IPS-NIHi11 (cell line): ENCODE measurements at regions not wholly inside any gene's neighbourhood (a gene's known extent, or its start where the extent isn't known, plus 50 kb on each side); places are given as distances from the start of the nearest gene placed in this dataset.

Experiments used
- DNase-seq: peaks from one replicate; pipeline ENCODE4 v3.0.0; 2012; ENCODE audit warnings: mixed read lengths, low spot score

DNA sequence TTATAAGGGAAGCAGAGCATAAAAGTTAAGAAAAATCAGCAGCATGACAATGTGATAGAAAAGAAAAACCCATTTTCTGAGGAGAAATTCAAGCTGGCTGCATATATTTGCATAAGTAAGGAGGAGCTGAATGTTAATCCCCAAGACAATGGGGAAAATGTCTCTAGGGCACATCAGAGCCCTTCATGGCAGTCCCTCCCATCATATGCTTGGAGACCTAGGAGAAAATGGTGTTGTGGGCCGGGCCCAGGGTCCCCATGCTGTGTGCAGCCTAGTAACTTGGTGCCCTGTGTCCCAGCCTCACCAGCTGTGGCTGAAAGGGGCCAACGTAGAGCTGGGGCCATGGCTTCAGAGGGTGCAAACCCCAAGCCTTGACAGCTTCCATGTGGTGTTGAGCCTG, 100.6 kb upstream of the PLPPR4 start:
- DNase-seq, result no peak

DNA sequence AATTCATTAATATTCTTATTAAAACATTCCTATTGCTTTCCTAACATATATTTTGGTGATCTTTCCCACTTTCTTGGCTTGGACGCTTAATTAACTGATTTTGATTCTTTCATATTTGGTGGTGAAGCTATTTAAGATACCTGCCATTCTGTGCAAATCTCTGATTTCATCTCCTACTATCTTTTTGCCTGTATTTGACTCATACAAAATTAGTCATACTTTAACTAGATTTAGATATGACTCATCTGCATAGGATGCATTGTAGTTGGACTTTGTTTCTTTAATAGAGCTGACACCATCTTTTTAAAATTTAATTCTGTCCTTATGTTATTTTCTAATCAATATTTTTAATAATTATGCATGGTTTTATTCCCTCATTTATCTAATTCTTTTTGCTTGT, 93.8 kb upstream of the PLPPR4 start:
- DNase-seq, result no peak

DNA sequence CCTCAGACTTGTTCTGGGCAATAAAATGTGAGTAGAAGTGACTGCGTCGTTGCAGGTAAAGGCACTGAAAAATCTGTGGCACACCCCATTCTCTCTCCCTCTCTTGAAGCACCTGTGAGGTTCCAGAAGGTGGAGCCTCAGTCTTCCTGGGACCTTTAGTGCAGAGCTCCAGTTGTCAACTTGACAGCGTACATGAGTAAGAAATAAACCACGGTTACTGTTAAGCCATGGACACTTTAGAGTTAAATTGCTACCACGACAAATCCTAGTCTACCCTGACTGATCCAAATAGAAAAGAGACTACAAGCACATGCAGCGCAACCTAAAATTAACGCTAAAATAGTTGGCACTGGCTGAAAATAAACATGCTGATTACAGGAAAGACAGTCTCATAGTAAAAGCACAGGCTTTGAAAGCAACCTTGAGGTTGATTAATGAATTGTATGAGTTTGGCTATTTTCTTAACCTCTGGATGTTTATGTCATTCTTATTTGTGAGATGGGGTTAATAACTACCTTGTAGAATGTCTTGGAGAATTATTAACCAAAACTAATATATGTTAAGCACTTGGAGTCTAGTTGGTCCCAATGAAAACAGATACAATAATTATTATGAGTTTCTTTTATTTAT, 93.0 kb upstream of the PLPPR4 start:
- DNase-seq, result peak; percentile 14

DNA sequence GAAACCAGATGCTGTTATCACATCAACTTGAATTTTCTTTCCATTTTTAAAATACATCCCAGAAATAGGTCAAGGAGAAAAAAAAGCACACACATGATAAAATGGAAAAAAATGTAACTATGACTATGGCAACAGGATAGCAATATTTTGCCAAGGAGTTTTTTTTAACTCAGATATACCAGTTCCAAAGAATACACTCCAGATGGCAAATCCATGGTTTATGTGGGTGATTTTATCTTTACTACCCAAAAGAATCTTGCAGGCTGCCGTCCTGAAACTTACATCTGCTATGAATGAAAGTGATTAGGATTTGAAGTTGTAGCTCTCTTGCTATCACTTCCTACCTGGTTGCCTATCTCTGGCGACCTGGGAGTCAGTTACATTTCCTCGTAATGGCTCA, 91.0 kb upstream of the PLPPR4 start:
- DNase-seq, result no peak

DNA sequence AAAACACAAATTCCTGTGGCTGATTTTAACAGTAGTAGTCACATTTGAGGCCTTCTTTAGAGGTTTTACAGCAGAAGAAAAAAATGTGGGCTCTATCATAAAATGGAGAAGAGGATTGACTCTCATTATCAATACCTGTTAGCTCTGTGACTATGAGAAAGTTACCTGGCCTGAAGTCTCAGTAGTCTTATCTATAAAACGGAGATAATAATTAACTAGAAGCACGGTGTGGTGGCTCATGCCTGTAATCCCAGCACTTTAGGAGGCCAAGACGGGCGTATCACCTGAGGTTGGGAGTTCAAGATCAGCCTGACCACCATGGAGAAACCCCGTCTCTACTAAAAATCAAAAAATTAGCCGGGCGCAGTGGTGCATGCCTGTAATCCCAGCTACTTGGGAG, 90.4 kb upstream of the PLPPR4 start:
- no peak for DNase-seq

DNA sequence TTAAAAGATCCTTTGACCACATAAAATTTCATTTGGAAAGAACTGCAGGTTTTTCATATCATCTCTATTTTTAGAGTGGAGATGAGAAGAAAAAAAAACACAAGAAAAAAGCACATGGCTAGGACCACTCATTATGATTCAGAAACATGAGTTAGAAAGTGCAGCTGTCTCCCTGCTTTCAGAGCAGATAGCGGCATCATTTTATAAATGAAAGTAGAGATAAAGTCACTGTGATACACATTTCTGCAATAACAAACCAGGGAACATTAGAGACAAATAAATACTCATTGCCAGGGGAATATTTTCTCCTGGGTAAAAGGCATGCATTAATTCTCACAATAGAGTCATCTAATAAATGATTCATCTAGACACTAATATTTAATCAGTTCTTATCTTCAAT, 87.5 kb upstream of the PLPPR4 start:
- no peak for DNase-seq

DNA sequence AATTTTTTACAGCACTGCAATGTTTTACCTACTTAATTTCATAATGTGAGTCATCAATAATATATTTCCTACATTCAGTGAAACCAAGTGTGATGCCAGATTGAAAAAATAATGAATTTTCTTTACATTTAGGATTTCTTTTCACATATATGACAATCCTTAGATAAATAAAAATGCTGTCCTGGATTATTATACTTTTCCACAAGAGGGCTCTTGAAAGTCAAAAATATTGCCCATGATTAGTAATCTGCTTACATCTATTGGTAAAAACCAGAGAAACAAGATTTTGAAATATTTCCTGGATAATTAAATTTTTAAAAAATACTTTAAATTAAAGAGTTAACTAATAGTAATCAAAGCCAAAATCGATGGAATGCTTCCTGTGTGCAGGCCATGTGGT, 86.8 kb upstream of the PLPPR4 start:
- no peak for DNase-seq

DNA sequence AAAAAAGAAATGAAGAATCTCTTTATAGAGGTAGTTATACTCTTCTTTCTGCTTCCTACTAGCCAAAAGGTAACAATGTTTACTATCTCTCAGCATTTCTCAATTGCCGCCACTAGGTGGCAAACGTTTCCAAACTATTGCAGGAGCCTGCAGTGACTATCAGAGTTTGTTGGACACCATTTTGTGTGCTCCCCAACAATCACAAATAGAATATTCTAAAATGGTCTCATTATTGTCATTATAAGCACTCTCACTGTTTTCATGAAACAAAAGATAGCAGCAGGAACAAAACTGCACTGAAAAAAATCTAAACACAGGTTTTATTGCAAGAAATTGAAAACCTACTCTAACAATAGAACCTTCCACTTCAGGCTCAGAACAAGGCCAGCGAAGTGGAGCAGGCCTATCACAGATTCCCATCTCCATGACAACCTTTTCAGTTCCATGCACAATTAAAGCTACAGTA, 83.9 kb upstream of the PLPPR4 start:
- peak; percentile 67 for DNase-seq

DNA sequence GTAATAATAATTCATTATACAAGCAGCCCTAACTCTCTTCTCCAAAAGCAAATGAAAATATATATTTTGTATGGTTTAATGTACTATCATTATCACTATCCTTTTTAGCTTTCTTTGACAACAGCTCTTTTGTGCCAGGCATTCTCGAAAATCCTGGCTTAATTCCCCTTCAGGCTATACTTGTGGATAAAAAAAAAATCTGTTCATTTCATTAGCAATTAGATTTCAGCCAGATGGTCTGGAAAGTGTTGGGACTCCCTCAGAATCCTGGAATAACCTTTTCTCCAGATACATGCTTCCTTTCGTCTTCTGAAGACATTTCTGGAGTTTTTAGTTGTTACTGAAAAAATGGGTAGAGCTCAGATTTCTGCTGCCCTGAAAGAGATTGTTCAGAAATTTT, 83.4 kb upstream of the PLPPR4 start:
- no peak for DNase-seq

DNA sequence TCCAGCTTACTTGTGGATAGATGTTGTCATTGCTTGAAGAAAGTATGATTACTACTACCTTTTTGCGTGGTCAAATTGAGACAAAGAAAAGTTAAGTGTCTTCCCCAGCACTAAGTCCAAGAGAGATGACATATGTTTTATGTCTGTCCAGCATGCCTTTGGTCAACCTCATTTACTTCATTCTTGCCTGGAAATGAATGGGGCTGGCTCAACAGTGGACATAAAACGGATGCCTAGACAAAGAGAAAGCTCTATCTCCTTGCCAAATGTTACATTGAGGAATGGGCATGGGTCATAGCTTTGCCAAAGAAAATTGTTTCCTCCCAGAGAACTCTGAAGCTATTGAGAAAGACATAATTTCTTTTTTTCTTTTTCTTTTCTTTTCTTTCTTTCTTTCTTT, 82.4 kb upstream of the PLPPR4 start:
- no peak for DNase-seq

DNA sequence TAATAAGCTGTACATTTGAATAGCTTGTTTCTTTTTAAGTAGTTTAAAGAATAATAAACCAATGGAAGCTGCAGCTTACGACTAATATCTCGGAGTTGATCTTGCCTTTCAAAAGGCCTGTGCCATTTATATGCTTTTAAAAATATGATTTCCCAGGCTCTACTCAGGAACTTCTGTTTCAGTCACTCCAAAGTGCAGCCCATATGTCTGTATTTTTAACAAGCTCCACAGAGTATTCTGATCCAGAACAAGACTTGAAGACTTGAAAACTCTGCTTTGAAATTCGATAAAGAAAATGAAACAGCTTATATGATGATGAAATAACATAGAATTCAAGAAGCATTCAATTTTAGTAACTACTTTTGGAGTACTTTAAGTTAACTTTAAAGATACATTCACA, 79.1 kb upstream of the PLPPR4 start:
- DNase-seq, result no peak

DNA sequence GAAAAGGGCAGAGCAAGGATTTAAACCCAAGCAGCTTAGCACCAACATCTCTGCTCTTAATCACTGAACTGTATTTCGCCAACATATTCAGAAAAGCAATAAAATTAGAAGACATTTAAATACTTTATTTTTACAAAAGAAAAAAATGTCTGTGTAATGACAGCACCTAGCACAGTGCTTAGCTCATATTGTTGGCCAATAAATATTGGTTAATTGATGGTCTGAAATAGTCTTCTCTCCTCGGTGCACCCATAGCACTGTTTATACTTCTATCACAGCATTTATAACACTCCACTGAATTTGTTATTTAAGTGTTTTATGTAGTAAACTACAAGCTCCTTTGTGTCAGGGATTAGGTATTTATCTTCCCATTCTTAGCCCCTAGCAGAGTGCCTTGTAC, 70.9 kb upstream of the PLPPR4 start:
- DNase-seq, result no peak

DNA sequence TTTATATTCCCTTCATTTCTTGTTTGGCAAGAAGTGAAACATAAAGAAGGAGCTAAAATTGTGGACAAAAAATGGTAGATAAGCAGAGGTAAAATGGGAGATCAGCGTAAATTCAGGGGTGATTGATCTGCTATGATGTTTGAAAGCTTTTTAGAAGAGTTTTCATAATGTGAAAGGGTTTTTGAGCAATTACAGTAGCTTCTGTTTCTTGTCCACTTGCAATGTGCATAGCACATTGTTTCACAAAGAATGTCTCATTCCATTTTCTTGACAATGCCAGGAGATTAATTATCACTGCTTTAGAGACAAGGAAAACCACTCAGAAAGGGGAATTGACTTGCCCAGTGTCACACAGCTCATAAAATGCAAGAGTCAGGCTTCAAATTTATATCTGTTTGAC, 65.9 kb upstream of the PLPPR4 start:
- no peak for DNase-seq

DNA sequence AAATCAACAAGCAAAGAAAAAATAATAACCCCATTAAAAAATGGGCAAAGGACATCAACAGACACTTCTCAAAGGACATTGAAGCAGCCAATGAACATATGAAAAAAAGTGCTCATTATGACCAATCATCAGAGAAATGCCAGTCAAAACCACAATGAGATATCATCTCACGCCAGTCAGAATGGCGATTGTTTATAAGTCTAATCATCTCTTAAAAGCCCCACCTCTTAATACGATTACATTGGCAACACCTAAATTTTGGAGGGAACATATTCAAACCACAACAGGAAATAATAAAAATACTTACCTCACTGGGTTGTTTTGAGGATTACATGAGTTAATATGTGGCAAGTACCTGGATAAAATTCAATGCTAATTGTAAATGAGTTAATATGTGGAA, 57.1 kb upstream of the PLPPR4 start:
- no peak for DNase-seq
